Fibroblast of skin of abdomen (primary cell): ENCODE measurements at regions not wholly inside any gene's neighbourhood (a gene's known extent, or its start where the extent isn't known, plus 50 kb on each side); places are given as distances from the start of the nearest gene placed in this dataset.

Experiments used
- DNase-seq: peaks from one replicate; pipeline ENCODE4 v3.0.0-alpha.2; 2013

GRCh38 chr20:40589581-40589980, 99.5 kb downstream of the MAFB start:
- no peak for DNase-seq

- no peak for DNase-seq
Measured at GRCh38 chr20:40588891-40589290, 100.1 kb downstream of the MAFB start.

- no peak for DNase-seq
Measured at GRCh38 chr20:40587038-40587437, 102.0 kb downstream of the MAFB start.

GRCh38 chr20:40584130-40584809, 104.8 kb downstream of the MAFB start:
- no peak for DNase-seq

- DNase-seq = no peak
Measured at GRCh38 chr20:40583636-40584035, 105.4 kb downstream of the MAFB start.

GRCh38 chr20:40583205-40583604, 105.8 kb downstream of the MAFB start:
- no peak for DNase-seq

- DNase-seq = no peak
Measured at GRCh38 chr20:40582531-40582930, 106.5 kb downstream of the MAFB start.

- DNase-seq = no peak
Measured at GRCh38 chr20:40579701-40580100, 109.3 kb downstream of the MAFB start.

- no peak for DNase-seq
Measured at GRCh38 chr20:40578961-40579360, 110.1 kb downstream of the MAFB start.

- DNase-seq = no peak
Measured at GRCh38 chr20:40575851-40576250, 113.2 kb downstream of the MAFB start.

GRCh38 chr20:40572251-40572650, 116.8 kb downstream of the MAFB start:
- DNase-seq = no peak

- DNase-seq = no peak
Measured at GRCh38 chr20:40571639-40572038, 117.4 kb downstream of the MAFB start.

- DNase-seq = no peak
Measured at GRCh38 chr20:40568200-40568599, 120.8 kb downstream of the MAFB start.

- DNase-seq = no peak
Measured at GRCh38 chr20:40565682-40566040, 123.4 kb downstream of the MAFB start.

GRCh38 chr20:40565001-40565681, 123.9 kb downstream of the MAFB start:
- DNase-seq = peak; percentile 82

GRCh38 chr20:40563296-40563950, 125.6 kb downstream of the MAFB start:
- DNase-seq = peak; percentile 47

GRCh38 chr20:40562031-40562430, 127.0 kb downstream of the MAFB start:
- peak; percentile 43 for DNase-seq

GRCh38 chr20:40561187-40561586, 127.8 kb downstream of the MAFB start:
- DNase-seq = no peak

GRCh38 chr20:40558212-40558611, 130.8 kb downstream of the MAFB start:
- DNase-seq = no peak

GRCh38 chr20:40551125-40551530, 137.9 kb downstream of the MAFB start:
- DNase-seq = no peak

GRCh38 chr20:40547483-40548091, 141.4 kb downstream of the MAFB start:
- DNase-seq = peak; percentile 50

- no peak for DNase-seq
Measured at GRCh38 chr20:40545478-40545877, 143.6 kb downstream of the MAFB start.

GRCh38 chr20:40542065-40542464, 147.0 kb downstream of the MAFB start:
- no peak for DNase-seq

- no peak for DNase-seq
Measured at GRCh38 chr20:40540166-40540565, 148.9 kb downstream of the MAFB start.
